Coronary artery (tissue), 2 donors: ENCODE measurements at regions not wholly inside any gene's neighbourhood (a gene's known extent, or its start where the extent isn't known, plus 50 kb on each side); places are given as distances from the start of the nearest gene placed in this dataset.

ENCODE experiments used
- DNase-seq: peaks from one replicate; pipeline ENCODE4 v3.0.0-alpha.2; 2017; ENCODE audit warnings: low spot score
- H3K27ac ChIP-seq, 2 donors: fragments of 200-600 bp; sonication (generic); one replicate each; pipeline ENCODE4 v1.5.1; 2016 to 2019
- H3K4me3 ChIP-seq: fragments of 200-600 bp; sonication (generic); 2 replicates; pipeline ENCODE4 v1.5.1; 2016; ENCODE audit warnings: mild to moderate bottlenecking, moderate library complexity
- TF ChIP-seq, protein P1 (sequence below): fragments of 200-600 bp; sonication (generic); IDR thresholded peaks from one replicate; pipeline ENCODE4 v1.5.1; 2019; ENCODE audit warnings: antibody characterized with exemption

DNA sequence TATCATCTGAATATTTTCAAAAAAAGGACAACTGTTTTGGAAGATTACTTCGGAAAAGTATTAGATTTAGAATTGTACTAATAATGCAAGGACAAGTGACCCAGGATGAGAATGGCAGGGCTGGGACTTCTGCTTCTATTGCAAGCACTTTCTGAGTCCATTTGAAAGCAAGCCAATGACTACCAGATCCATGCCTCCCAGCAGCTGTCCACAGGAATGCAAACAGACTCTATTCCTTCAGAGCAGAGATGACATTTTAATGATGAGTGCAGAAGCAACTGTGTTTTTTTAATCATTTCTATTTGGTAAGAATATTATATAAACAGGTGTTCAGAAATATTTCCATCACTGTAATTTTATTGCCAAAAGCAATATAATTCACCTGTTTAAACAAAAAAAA is 456.7 kb downstream of the SOX11 start:
- DNase-seq, result no peak
- TF ChIP-seq, protein P1, sequence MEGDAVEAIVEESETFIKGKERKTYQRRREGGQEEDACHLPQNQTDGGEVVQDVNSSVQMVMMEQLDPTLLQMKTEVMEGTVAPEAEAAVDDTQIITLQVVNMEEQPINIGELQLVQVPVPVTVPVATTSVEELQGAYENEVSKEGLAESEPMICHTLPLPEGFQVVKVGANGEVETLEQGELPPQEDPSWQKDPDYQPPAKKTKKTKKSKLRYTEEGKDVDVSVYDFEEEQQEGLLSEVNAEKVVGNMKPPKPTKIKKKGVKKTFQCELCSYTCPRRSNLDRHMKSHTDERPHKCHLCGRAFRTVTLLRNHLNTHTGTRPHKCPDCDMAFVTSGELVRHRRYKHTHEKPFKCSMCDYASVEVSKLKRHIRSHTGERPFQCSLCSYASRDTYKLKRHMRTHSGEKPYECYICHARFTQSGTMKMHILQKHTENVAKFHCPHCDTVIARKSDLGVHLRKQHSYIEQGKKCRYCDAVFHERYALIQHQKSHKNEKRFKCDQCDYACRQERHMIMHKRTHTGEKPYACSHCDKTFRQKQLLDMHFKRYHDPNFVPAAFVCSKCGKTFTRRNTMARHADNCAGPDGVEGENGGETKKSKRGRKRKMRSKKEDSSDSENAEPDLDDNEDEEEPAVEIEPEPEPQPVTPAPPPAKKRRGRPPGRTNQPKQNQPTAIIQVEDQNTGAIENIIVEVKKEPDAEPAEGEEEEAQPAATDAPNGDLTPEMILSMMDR, result no peak
- Histone ChIP-seq H3K27ac (no peak overlapping the region), H3K4me3 (no peak overlapping the region)

DNA sequence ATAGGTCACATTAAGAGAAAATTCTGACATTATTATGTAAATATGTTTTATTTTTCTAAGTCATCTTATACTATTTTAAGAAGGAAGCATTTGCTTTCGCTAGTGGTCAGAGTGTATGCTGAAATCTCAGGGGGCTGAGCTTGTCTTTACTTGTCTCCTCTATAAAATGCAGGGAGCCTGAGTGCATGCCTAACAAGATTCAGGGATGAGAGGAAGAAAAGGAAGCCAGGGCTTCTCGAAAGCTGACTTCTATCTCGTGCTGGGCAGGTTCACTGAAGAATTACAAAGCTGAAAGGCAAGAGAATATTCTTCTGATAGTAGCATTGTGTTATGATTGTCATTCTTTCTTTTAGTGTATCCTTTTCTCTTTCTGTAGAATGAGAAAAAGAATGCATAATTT is 467.4 kb downstream of the SOX11 start:
- no peak for DNase-seq
- Histone ChIP-seq H3K27ac (no peak overlapping the region), H3K4me3 (no peak overlapping the region)
- TF ChIP-seq, protein P1, result no peak

GRCh38 chr2:6163932-6164331 is 471.7 kb downstream of the SOX11 start:
- no peak overlapping the region for H3K27ac ChIP-seq

GRCh38 chr2:6164986-6165747 is 473.0 kb downstream of the SOX11 start:
- H3K27ac ChIP-seq, result no peak overlapping the region
- DNase-seq, result no peak
- H3K4me3 ChIP-seq, result no peak overlapping the region
- TF ChIP-seq, protein P1, result no peak

More at GRCh38 chr2:6163932-6164331, 471.7 kb downstream of the SOX11 start:
- H3K4me3 ChIP-seq, result no peak overlapping the region
- TF ChIP-seq, protein P1, result no peak
- no peak for DNase-seq

DNA sequence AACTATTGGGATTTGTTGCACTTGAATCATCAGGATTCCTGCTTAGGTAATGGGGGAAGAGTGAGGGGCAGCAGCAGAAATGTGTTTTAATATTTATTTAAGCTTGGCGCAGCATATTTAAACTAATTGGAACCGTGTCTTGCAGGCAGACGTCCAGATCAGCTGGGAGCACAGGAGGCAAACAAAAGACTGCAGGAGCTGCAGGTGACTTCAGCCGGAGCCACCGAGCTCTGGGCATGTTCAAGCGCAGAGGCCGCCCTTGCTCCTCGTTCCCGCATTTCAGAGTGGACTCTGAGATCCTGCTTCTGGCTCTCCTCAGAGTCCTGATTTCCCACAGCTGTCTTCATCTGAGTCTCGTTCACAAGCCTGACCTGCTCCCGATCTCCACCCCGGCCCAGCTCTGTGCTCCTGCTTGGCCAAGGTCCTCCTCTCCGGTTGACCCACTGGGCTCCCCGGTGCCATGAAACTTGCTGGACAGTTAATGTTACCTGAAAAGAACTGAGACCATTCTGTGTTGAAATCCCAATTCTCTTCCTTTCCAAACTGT is 475.5 kb downstream of the SOX11 start:
- Histone ChIP-seq H3K27ac (no peak overlapping the region), H3K4me3 (no peak overlapping the region)
- no peak for DNase-seq
- TF ChIP-seq, protein P1, result no peak

- Histone ChIP-seq H3K27ac (no peak overlapping the region), H3K4me3 (no peak overlapping the region)
- no peak for DNase-seq
- TF ChIP-seq, protein P1, result no peak
Measured at GRCh38 chr2:6168485-6168884, 476.3 kb downstream of the SOX11 start.

DNA sequence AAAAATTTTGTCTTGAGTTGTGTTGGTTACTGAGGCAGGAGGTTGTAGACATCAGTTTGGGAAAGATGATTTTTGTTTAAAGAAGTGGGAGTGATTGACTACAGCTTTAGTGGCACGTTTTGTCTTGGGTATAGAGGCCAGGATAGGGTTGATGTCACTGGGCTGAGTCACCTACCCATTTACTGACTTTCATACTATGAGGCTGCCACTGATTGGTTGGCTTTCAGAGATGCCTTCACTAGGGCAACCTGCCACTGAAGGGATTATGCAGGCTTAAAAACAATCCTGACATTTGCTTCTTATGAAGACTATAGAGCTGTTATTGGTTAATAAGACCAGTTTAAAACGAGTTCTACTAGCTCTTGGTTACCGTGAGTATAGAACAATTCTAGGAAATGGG is 479.1 kb downstream of the SOX11 start:
- no peak overlapping the region for H3K27ac ChIP-seq
- TF ChIP-seq, protein P1, result no peak
- DNase-seq, result no peak
- H3K4me3 ChIP-seq, result no peak overlapping the region
